Stimulated activated CD8-positive, alpha-beta memory T cell treated with anti-CD3 and anti-CD28 coated beads, Interleukin-2, amount 100 ng/mL, for 48 hours (primary cell): ENCODE measurements at regions not wholly inside any gene's neighbourhood (a gene's known extent, or its start where the extent isn't known, plus 50 kb on each side); places are given as distances from the start of the nearest gene placed in this dataset.
"Not testable (repeated sequence)": the region's sequence is repeated elsewhere in the genome, so short reads cannot be mapped to it uniquely, and the experiment has no call there.

ENCODE experiments used
- DNase-seq, 2 donors: peaks; one replicate each; pipeline ENCODE4 v3.0.0-alpha.2; 2020; ENCODE audit warnings: low read depth in 2 of 2

GRCh38 chr2:58730764-58731487 lies 489.8 kb upstream of the FANCL start:
- no peak for DNase-seq

GRCh38 chr2:58727981-58728656 lies 487.0 kb upstream of the FANCL start:
- no peak for DNase-seq

GRCh38 chr2:58721912-58722591 lies 480.9 kb upstream of the FANCL start:
- DNase-seq: no peak

- DNase-seq: no peak
Observed at GRCh38 chr2:58720770-58721697, 479.9 kb upstream of the FANCL start.

GRCh38 chr2:58720033-58720769 lies 479.1 kb upstream of the FANCL start:
- DNase-seq: no peak

GRCh38 chr2:58715344-58715743 lies 474.2 kb upstream of the FANCL start:
- no peak for DNase-seq

GRCh38 chr2:58714238-58714637 lies 473.1 kb upstream of the FANCL start:
- DNase-seq: no peak

- no peak for DNase-seq
Observed at GRCh38 chr2:58710795-58711279, 469.7 kb upstream of the FANCL start.

GRCh38 chr2:58709687-58710354 lies 468.7 kb upstream of the FANCL start:
- DNase-seq: no peak

- no peak for DNase-seq
Observed at GRCh38 chr2:58709274-58709673, 468.1 kb upstream of the FANCL start.

- no peak for DNase-seq
Observed at GRCh38 chr2:58708565-58708964, 467.4 kb upstream of the FANCL start.

- no peak for DNase-seq
Observed at GRCh38 chr2:58702302-58702885, 461.3 kb upstream of the FANCL start.

GRCh38 chr2:58701688-58702301 lies 460.7 kb upstream of the FANCL start:
- DNase-seq: no peak

GRCh38 chr2:58700591-58700990 lies 459.5 kb upstream of the FANCL start:
- DNase-seq: no peak

- no peak for DNase-seq
Observed at GRCh38 chr2:58699411-58699810, 458.3 kb upstream of the FANCL start.

- no peak for DNase-seq
Observed at GRCh38 chr2:58698620-58699019, 457.5 kb upstream of the FANCL start.

GRCh38 chr2:58694114-58694513 lies 453.0 kb upstream of the FANCL start:
- DNase-seq: not testable (repeated sequence)

GRCh38 chr2:58691041-58691440 lies 449.9 kb upstream of the FANCL start:
- DNase-seq: not testable (repeated sequence)

- no peak for DNase-seq
Observed at GRCh38 chr2:58688813-58689212, 447.7 kb upstream of the FANCL start.

GRCh38 chr2:58686776-58687175 lies 445.7 kb upstream of the FANCL start:
- DNase-seq: no peak
